ENCODE measurements at regions not wholly inside any gene's neighbourhood (a gene's known extent, or its start where the extent isn't known, plus 50 kb on each side); places are given as distances from the start of the nearest gene placed in this dataset.

DNA sequence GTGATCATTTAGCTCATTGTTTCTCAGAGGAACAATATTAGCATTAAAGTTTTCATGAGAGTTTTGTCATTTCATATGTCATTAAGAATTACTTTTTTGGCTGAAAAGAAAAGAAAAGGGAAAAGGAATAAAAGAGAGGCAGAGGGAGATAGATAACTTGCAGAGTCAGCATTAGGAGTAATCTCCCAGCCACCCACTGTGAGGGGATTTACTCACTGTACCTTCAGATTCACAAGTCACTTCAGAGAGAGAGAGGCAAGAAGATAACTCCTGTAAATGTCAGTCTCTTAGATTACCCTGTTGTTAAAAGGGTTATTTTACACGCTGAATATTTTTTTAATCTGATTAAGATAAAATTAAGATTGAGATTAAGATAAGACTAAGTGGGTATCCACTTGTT is 125.2 kb downstream of the POU4F1 start:
- no peaks in the 10 kb centered on the region for H3K27me3 ChIP-seq (replicated peaks; ENCODE audit: insufficient read depth)
- H3K36me3 ChIP-seq: no peaks in the 10 kb centered on the region
- H3K4me1 ChIP-seq (ENCODE audit: control insufficient read depth in 1 of 2, low read depth in 2 of 2): no peaks in the 10 kb centered on the region
- ATAC-seq (ENCODE audit: insufficient number of reproducible peaks, low FRiP score, low read depth) (no peak), DNase-seq (ENCODE audit: low spot score) (no peak)
- TF ChIP-seq, protein P1, sequence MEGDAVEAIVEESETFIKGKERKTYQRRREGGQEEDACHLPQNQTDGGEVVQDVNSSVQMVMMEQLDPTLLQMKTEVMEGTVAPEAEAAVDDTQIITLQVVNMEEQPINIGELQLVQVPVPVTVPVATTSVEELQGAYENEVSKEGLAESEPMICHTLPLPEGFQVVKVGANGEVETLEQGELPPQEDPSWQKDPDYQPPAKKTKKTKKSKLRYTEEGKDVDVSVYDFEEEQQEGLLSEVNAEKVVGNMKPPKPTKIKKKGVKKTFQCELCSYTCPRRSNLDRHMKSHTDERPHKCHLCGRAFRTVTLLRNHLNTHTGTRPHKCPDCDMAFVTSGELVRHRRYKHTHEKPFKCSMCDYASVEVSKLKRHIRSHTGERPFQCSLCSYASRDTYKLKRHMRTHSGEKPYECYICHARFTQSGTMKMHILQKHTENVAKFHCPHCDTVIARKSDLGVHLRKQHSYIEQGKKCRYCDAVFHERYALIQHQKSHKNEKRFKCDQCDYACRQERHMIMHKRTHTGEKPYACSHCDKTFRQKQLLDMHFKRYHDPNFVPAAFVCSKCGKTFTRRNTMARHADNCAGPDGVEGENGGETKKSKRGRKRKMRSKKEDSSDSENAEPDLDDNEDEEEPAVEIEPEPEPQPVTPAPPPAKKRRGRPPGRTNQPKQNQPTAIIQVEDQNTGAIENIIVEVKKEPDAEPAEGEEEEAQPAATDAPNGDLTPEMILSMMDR (IDR thresholded peaks at IDR 0.05): no peak
- no peak overlapping the region for H3K27ac ChIP-seq
- H3K4me3 ChIP-seq: no peak overlapping the region
- H3K9me3 ChIP-seq: no peaks in the 10 kb centered on the region

DNA sequence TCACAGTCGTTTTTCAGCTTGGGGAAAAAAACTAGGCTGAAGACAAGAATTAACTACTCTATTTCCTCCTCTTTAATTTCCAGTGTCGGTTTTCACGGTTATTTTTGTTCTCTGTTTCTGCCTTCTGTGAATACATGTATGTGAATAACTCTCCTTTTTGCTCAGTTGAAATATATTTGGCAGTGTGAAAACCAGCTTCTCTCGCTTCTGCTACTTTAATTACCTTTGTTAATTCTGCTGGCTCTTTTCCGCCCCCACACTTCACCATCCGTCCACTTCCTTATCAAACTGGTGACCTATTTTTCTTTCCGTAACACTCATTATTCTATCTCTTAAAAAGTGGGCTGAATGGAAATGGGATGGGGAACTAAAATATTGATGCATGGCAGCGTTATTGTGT is 126.4 kb downstream of the POU4F1 start:
- DNase-seq (ENCODE audit: low spot score) (no peak), ATAC-seq (ENCODE audit: insufficient number of reproducible peaks, low FRiP score, low read depth) (no peak)
- no peaks in the 10 kb centered on the region for H3K9me3 ChIP-seq
- TF ChIP-seq, protein P1 (IDR thresholded peaks at IDR 0.05): no peak
- no peak overlapping the region for H3K4me3 ChIP-seq
- no peak overlapping the region for H3K27ac ChIP-seq
- no peaks in the 10 kb centered on the region for H3K4me1 ChIP-seq (ENCODE audit: control insufficient read depth in 1 of 2, low read depth in 2 of 2)
- H3K27me3 ChIP-seq (replicated peaks; ENCODE audit: insufficient read depth): no peaks in the 10 kb centered on the region
- H3K36me3 ChIP-seq: no peaks in the 10 kb centered on the region

DNA sequence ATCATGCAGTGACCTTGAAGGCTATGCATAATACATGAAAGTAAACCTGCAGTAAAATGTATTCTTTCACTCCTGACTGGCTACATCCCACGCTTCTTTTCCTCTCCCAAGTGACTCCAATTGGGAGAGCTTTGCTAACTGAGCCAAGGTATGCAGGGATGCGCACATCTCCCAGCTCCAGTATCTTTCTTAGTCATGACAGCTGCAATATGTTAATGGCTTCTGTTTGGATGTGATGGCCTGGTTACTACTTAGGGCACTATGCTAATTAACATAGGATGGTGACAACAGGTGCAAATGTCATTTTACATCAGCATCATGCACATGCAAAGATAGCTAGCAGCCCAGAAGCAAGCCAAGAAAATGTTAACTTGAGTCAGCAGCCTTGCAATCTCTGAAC is 134.7 kb downstream of the POU4F1 start:
- no peak overlapping the region for H3K4me3 ChIP-seq
- DNase-seq (ENCODE audit: low spot score) (no peak), ATAC-seq (ENCODE audit: insufficient number of reproducible peaks, low FRiP score, low read depth) (no peak)
- H3K27ac ChIP-seq: no peak overlapping the region
- no peaks in the 10 kb centered on the region for H3K4me1 ChIP-seq (ENCODE audit: control insufficient read depth in 1 of 2, low read depth in 2 of 2)
- no peaks in the 10 kb centered on the region for H3K27me3 ChIP-seq (replicated peaks; ENCODE audit: insufficient read depth)
- TF ChIP-seq, protein P1 (IDR thresholded peaks at IDR 0.05): no peak
- no peaks in the 10 kb centered on the region for H3K36me3 ChIP-seq
- H3K9me3 ChIP-seq: no peaks in the 10 kb centered on the region

DNA sequence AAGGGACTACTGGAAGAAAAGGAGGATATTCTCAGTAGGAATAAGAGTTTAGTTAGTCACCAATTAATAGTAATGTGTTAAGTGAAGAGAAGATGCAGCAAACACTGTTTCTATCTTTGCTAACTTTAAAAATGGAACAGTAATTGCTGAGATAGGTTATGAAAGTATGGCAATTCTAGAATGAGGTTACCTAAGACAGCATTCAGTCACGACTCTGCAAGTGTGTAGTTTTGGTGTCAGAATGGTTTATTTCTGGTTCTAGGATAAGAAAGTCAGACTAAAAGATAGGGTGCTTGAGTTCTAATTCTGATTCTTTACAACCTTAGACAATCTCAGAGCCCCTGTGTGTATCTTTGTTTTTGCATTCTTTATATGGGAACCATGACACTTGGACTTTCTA is 138.1 kb downstream of the POU4F1 start:
- Histone ChIP-seq H3K9me3 (no peaks in the 10 kb centered on the region), H3K36me3 (no peaks in the 10 kb centered on the region), H3K27ac (no peak overlapping the region), H3K4me3 (no peak overlapping the region), H3K27me3 (replicated peaks; ENCODE audit: insufficient read depth) (no peaks in the 10 kb centered on the region), H3K4me1 (ENCODE audit: control insufficient read depth in 1 of 2, low read depth in 2 of 2) (no peaks in the 10 kb centered on the region)
- TF ChIP-seq, protein P1 (IDR thresholded peaks at IDR 0.05): no peak
- DNase-seq (ENCODE audit: low spot score): no peak
- ATAC-seq (ENCODE audit: insufficient number of reproducible peaks, low FRiP score, low read depth): no peak

DNA sequence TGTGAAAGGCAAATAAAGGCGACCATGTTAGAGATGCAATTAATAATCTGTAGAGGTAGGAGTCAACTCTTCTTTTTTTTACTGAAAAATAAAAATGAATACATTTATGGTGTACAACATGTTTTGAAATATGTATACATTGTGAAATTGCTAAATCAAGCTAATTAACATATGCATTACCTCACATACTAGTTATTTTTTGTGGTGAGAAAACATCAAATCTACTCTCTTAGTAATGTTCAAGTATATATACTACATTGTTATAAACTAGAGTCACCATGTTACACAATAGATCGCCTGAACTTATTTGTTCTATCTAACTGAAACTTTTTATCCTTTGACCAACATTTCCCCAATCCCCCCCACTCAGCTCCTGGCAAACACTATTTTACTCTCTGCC is 143.2 kb downstream of the POU4F1 start:
- ATAC-seq (ENCODE audit: insufficient number of reproducible peaks, low FRiP score, low read depth) (no peak), DNase-seq (ENCODE audit: low spot score) (no peak)
- no peaks in the 10 kb centered on the region for H3K27me3 ChIP-seq (replicated peaks; ENCODE audit: insufficient read depth)
- H3K4me1 ChIP-seq (ENCODE audit: control insufficient read depth in 1 of 2, low read depth in 2 of 2): no peaks in the 10 kb centered on the region
- TF ChIP-seq, protein P1 (IDR thresholded peaks at IDR 0.05): no peak
- no peak overlapping the region for H3K4me3 ChIP-seq
- no peak overlapping the region for H3K27ac ChIP-seq
- no peaks in the 10 kb centered on the region for H3K9me3 ChIP-seq
- H3K36me3 ChIP-seq: no peaks in the 10 kb centered on the region
